ENCODE measurements at regions not wholly inside any gene's neighbourhood (a gene's known extent, or its start where the extent isn't known, plus 50 kb on each side); places are given as distances from the start of the nearest gene placed in this dataset.

DNA sequence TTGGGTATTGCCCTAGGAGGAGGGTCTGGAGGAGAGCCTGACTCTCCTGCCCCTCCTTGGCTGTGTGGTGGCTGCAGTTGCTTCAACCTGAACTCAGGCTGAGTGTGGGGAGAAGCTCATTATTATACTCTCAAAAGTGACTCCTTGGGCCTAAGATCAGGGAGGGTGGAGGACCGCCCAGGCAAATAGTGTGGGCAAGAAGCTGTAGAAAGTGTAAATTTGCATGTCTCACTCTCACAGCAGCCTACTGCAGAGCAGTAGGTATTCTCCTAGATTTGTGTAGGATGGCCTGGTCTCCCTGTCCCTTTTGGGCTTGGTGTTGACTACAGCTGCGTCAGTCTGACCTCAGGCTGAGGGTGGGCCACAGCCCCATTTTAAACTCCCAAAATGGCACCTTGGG, 156.1 kb downstream of the ZNF330 start:
- ChIA-PET POLR2A (interaction anchor here (0.6 kb wide), 1 partner anchor 81 kb away, joined by 3 read pairs; no protein-coding TSS in a partner anchor), CTCF (interaction anchor here (1.6 kb wide), 1 partner anchor 10 kb away, joined by 4 read pairs; no protein-coding TSS in a partner anchor)
- no peak for FAIRE-seq
- no peak for ATAC-seq
- DNase-seq (ENCODE audit: low read depth in 1 of 2, low spot score in 1 of 2), result no peak
- WGBS (ENCODE audit: missing lambda C conversion rate), result 100% methylated on average over 2 of the region's 2 CpGs
- Histone ChIP-seq H3K27ac (peak overlapping the region; percentile 72 to 83), H3K4me1 (peaks cover 8% of the 10 kb centered on the region; the same call in 2 of the 3 replicates), H3K4me3 (no peak overlapping the region), H3K9me3 (peaks cover 7% of the 10 kb centered on the region; the same call in 1 of the 3 replicates), H3K4me2 (no peak overlapping the region)
- TF ChIP-seq CBX2 (IDR thresholded peaks at IDR 0.05; ENCODE audit: borderline replicate concordance, low read depth) (no peak), HOXB5 (CRISPR knock-in tag; IDR thresholded peaks at IDR 0.05) (no peak), RCOR1 (IDR thresholded peaks at IDR 0.05; ENCODE audit: low read depth, low read length) (no peak), ESRRA (IDR thresholded peaks at IDR 0.05; ENCODE audit: borderline replicate concordance, low read length) (no peak), NR3C1 (IDR thresholded peaks at IDR 0.05) (no peak), GATA3 (IDR thresholded peaks at IDR 0.05; ENCODE audit: borderline replicate concordance) (no peak), MAZ (IDR thresholded peaks at IDR 0.05; ENCODE audit: borderline replicate concordance, low read depth, low read length) (no peak)

DNA sequence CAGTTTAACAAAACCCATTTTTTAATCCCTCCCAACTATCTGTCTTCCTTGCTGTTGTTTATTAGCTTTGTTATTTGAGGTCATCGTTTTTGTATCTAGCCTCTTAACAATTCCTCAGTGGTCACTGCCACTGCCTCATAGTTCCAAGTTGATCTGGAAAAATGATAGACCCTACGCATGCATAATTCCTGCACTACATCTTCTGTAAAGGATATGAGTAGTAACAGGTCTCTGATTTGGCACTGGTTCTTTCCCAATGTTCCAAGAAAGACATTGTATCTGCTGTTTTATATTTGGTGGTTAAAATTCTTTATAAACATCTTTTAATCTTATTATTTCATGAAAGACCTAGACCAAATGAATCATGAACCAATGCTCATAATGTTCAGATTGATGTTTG, 166.6 kb downstream of the ZNF330 start:
- no peak overlapping the region for H3K4me3 ChIP-seq
- no peaks in the 10 kb centered on the region for H3K9me3 ChIP-seq
- ChIA-PET CTCF (no interaction called here), POLR2A (no interaction called here)
- 0 out of 6 replicates have a peak overlapping the region, but pooled peaks of 1 of the 2 experiments have one; percentile 10 for H3K27ac ChIP-seq
- DNase-seq (ENCODE audit: low read depth in 1 of 2, low spot score in 1 of 2) (no peak), FAIRE-seq (no peak), ATAC-seq (no peak)
- no peak overlapping the region for H3K4me2 ChIP-seq
- TF ChIP-seq POLR2AphosphoS2 (conservative IDR thresholded peaks at IDR 0.05; ENCODE audit: low read length), result no peak
- no peak for TF ChIP-seq ESRRA (IDR thresholded peaks at IDR 0.05; ENCODE audit: borderline replicate concordance, low read length)
- no peak for TF ChIP-seq ZC3H11A (IDR thresholded peaks at IDR 0.05)
- no peak for TF ChIP-seq NR3C1 (IDR thresholded peaks at IDR 0.05)
- no peak for TF ChIP-seq TFCP2L1 (CRISPR knock-in tag; IDR thresholded peaks at IDR 0.05)
- TF ChIP-seq MAFK (IDR thresholded peaks at IDR 0.05; ENCODE audit: partially characterized antibody), result no peak
- no peak for TF ChIP-seq PHF8 (IDR thresholded peaks at IDR 0.05; ENCODE audit: borderline replicate concordance, low read depth)
- TF ChIP-seq RNF2 (IDR thresholded peaks at IDR 0.05; ENCODE audit: borderline replicate concordance, low read depth), result no peak
- TF ChIP-seq MYC (IDR thresholded peaks at IDR 0.05; ENCODE audit: borderline replicate concordance, low read length), result no peak
- TF ChIP-seq HMGXB4 (CRISPR knock-in tag; IDR thresholded peaks at IDR 0.05; ENCODE audit: borderline replicate concordance), result no peak
- TF ChIP-seq HOXB5 (CRISPR knock-in tag; IDR thresholded peaks at IDR 0.05), result no peak
- TF ChIP-seq TP53 (CRISPR knock-in tag; IDR thresholded peaks at IDR 0.05), result no peak
- TF ChIP-seq HEYL (CRISPR knock-in tag; IDR thresholded peaks at IDR 0.05), result no peak
- TF ChIP-seq CBX2 (IDR thresholded peaks at IDR 0.05; ENCODE audit: borderline replicate concordance, low read depth), result no peak
- no peak for TF ChIP-seq ELK1 (IDR thresholded peaks at IDR 0.05; ENCODE audit: low read depth, low read length)
- peaks cover 9% of the 10 kb centered on the region; the same call in 1 of the 3 replicates for H3K4me1 ChIP-seq
- WGBS (ENCODE audit: missing lambda C conversion rate), result 74% methylated on average over 2 of the region's 2 CpGs

GRCh38 chr4:141388481-141388880, 167.8 kb downstream of the ZNF330 start:
- H3K4me2 ChIP-seq, result no peak overlapping the region
- 70% methylated on average over 3 of the region's 3 CpGs for WGBS (ENCODE audit: missing lambda C conversion rate)
- H3K4me3 ChIP-seq, result no peak overlapping the region
- no peak for ATAC-seq
- POLR2A ChIA-PET, result no interaction called here
- no peak for DNase-seq (ENCODE audit: low read depth in 1 of 2, low spot score in 1 of 2)
- H3K9me3 ChIP-seq, result no peaks in the 10 kb centered on the region
- peaks cover 9% of the 10 kb centered on the region; the same call in 1 of the 3 replicates for H3K4me1 ChIP-seq
- CTCF ChIA-PET, result no interaction called here
- FAIRE-seq, result no peak
- TF ChIP-seq RCOR1 (IDR thresholded peaks at IDR 0.05; ENCODE audit: low read depth, low read length), result no peak
- no peak for TF ChIP-seq ATOH8 (CRISPR knock-in tag; IDR thresholded peaks at IDR 0.05; ENCODE audit: low read depth)
- TF ChIP-seq MAFK (IDR thresholded peaks at IDR 0.05; ENCODE audit: partially characterized antibody), result no peak
- TF ChIP-seq TP53 (CRISPR knock-in tag; IDR thresholded peaks at IDR 0.05), result no peak
- TF ChIP-seq EHMT2 (IDR thresholded peaks at IDR 0.05; ENCODE audit: low read depth), result no peak
- TF ChIP-seq CBX8 (IDR thresholded peaks at IDR 0.05), result no peak
- TF ChIP-seq KDM1A (IDR thresholded peaks at IDR 0.05; ENCODE audit: low read depth), result no peak
- TF ChIP-seq CHD2 (IDR thresholded peaks at IDR 0.05; ENCODE audit: low read length, partially characterized antibody), result no peak
- no peak for TF ChIP-seq MYC (IDR thresholded peaks at IDR 0.05; ENCODE audit: borderline replicate concordance, low read length)
- no peak for TF ChIP-seq FOSL2 (IDR thresholded peaks at IDR 0.05)
- TF ChIP-seq FOSL2 (CRISPR knock-in tag; IDR thresholded peaks at IDR 0.05), result no peak
- TF ChIP-seq PHF8 (IDR thresholded peaks at IDR 0.05; ENCODE audit: borderline replicate concordance, low read depth), result no peak
- TF ChIP-seq ZC3H11A (IDR thresholded peaks at IDR 0.05), result no peak
- no peak for TF ChIP-seq RARB (CRISPR knock-in tag; IDR thresholded peaks at IDR 0.05)
- no peak for TF ChIP-seq JUN (IDR thresholded peaks at IDR 0.05)
- TF ChIP-seq POLR2AphosphoS2 (conservative IDR thresholded peaks at IDR 0.05; ENCODE audit: low read length), result no peak
- TF ChIP-seq, protein P1, sequence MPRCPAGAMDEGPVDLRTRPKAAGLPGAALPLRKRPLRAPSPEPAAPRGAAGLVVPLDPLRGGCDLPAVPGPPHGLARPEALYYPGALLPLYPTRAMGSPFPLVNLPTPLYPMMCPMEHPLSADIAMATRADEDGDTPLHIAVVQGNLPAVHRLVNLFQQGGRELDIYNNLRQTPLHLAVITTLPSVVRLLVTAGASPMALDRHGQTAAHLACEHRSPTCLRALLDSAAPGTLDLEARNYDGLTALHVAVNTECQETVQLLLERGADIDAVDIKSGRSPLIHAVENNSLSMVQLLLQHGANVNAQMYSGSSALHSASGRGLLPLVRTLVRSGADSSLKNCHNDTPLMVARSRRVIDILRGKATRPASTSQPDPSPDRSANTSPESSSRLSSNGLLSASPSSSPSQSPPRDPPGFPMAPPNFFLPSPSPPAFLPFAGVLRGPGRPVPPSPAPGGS (IDR thresholded peaks at IDR 0.05), result no peak
- TF ChIP-seq GATA3 (IDR thresholded peaks at IDR 0.05; ENCODE audit: borderline replicate concordance), result no peak
- TF ChIP-seq, protein P2, sequence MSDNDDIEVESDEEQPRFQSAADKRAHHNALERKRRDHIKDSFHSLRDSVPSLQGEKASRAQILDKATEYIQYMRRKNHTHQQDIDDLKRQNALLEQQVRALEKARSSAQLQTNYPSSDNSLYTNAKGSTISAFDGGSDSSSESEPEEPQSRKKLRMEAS (IDR thresholded peaks at IDR 0.05), result no peak
- 0 out of 6 replicates have a peak overlapping the region, but pooled peaks of 1 of the 2 experiments have one; percentile 37 for H3K27ac ChIP-seq
